ENCODE measurements at regions not wholly inside any gene's neighbourhood (a gene's known extent, or its start where the extent isn't known, plus 50 kb on each side); places are given as distances from the start of the nearest gene placed in this dataset.
"Not testable (repeated sequence)": the region's sequence is repeated elsewhere in the genome, so short reads cannot be mapped to it uniquely, and the experiment has no call there.

DNA sequence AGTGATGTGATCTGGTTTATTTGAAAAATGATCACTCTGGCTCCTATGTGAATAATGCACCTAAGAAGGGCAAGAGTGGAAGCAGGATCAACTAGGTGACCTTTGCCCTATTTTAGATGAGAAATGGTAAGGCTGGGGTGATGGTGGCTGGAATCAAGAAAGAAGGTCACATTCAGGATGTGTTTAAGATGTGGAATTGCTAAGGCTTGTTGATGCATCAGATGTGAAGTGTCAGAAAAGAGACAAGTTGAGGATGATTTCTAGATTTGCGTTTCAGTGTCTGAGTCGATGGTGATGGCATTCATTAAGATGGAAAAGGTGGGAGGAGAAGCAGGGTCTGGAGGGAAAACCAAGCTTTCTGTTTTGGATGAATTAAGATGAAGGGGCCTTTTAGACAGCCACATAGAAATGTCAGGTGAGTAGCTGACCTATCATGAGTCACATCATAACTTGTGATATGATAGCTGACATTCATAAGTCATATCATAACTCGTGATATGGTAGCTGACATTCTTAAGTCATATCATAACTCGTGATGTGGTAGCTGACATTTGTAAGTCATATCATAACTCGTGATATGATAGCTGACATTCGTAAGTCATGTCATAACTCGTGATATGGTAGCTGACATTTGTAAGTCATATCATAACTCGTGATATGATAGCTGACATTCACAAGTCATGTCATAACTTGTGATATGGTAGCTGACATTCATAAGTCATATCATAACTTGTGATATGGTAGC lies 101.2 kb upstream of the SEC11C start:
- in situ Hi-C loops (cut with HindIII; ENCODE audit: low pct_ligation_motif_present, low pct_unique_long_range_greater_than_20kb, low sequenced_read_pairs): no loop called here
- DNase-seq: no peak

DNA sequence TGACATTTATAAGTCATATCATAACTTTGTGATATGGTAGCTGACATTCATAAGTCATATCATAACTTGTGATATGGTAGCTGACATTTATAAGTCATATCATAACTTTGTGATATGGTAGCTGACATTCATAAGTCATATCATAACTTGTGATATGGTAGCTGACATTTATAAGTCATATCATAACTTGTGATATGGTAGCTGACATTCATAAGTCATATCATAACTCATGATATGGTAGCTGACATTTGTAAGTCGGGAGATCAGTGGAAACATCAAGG lies 100.7 kb upstream of the SEC11C start:
- DNase-seq; in situ Hi-C loops (cut with HindIII; ENCODE audit: low pct_ligation_motif_present, low pct_unique_long_range_greater_than_20kb, low sequenced_read_pairs): not testable (repeated sequence)

DNA sequence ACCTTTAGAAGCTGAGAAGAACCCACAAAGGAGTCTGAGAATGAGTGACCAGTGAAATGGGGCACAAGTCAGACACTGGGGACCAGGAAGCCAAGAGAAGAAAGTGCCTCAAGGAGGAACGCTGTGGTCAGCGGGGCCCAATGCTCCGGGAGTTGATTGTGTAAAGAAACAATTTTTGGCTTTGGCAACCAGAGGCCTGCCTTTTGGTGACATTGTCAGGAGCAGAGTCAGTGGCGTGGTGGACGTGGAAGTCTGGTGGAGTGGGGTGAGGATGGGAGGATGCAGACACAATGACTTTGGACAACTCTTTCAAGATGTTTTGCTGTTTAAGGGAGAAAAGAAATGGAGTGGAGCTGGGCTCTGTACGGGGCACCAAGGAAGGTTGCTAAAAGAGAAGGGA lies 100.2 kb upstream of the SEC11C start:
- in situ Hi-C loops (cut with HindIII; ENCODE audit: low pct_ligation_motif_present, low pct_unique_long_range_greater_than_20kb, low sequenced_read_pairs): no loop called here
- no peak for DNase-seq

DNA sequence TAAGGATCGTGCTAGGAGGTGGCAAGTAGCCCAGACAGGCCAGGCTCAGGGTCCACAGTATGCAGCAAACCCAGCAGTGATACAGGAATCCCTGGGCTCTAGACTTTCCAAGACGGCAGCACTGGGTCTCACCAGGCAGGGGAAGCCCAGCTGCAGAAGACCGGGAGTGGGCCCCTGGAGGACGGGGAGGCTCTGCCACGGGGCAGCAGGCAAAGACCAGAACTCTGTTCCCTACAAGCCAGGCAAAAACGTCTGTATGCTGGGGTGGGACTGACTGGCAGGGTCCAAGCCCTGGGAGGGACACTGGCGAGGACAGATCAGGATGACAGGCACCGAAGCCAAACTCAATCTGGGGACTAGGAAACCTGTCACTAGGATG lies 98.9 kb upstream of the SEC11C start:
- in situ Hi-C loops (cut with HindIII; ENCODE audit: low pct_ligation_motif_present, low pct_unique_long_range_greater_than_20kb, low sequenced_read_pairs): no loop called here
- no peak for DNase-seq

DNA sequence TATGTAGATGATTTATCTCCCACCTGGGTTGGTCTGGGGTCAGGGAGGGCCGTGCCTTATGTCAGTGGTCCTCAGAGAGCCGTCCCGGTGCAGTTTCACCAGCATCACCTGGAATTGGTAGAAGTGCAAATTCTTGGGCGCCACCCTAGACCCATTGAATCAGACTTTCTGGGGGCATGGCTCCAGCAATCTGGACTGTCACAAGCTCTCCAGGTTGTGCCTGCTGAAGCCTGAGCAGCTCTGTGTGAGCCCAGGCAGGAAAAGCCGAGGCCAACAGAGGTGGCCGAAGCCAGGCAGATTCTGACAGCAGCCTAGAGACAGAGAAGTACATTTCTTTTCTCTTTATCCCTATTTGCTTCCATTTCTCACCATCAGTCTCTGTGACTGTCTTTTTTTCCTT lies 98.4 kb upstream of the SEC11C start:
- DNase-seq: no peak
- in situ Hi-C loops (cut with HindIII; ENCODE audit: low pct_ligation_motif_present, low pct_unique_long_range_greater_than_20kb, low sequenced_read_pairs): no loop called here

DNA sequence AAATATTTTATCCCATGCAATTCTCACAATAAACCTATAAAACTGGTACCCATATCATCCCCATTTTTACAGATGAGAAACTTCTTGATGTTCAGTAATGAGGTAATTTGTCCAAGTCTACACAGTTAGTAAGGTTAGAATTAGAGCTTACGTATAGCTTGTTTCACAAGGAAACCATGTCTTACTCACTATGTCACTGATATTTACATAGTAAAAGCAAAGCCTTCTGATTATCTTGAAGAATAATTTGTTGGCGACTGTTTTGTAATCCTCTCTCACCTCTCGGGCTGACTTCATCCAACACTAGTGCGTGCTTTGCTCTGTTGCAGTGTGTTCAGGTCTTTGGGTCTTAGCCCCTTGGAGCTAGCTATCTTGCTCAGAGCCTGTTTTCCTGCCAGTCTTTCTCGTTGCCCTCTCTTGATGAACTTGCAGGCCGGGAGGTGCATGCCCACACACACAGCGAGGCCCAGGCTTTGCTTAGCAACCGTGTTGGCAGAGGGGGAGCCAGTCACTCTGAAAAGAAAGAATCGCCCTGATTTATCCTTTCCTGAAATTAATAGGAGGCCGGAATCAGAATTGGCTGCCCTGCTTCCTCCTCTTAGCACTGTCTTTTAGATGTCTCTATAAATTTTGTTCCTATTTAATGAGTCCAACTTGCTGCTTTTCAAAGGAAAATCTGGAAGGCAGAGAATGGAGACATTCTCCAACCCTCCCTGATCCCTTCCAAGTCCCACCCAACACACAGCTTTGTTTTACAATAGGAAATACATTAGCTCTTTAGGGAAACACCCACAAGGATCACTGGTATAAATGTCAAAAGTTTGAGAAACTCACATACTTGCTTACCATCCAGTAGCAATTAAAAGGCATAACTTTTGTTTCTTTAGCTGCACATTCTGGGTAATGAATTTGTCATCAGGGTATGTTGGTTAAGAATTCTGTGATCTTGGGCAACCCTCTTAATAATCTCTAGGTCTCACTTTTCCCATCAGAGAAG lies 97.6 kb upstream of the SEC11C start:
- in situ Hi-C loops (cut with HindIII; ENCODE audit: low pct_ligation_motif_present, low pct_unique_long_range_greater_than_20kb, low sequenced_read_pairs): no loop called here
- no peak for DNase-seq

DNA sequence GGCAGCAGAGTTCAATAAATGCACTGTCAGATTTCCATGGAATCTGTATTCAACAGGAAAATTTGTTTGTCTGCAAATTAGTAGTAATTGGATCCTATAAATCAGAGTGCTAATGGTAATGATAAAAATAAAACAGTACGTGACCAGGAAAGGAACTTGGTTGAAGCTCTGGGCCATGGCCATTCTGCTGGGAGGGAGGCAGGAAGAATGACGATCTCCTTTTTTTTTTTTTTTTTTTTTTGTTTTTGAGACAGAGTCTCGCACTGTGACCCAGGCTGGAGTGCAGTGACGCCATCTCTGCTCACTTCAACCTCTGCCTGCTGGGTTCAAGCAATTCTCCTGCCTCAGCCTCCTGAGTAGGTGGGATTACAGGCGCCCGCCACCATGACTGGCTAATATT lies 94.8 kb upstream of the SEC11C start:
- DNase-seq: no peak
- in situ Hi-C loops (cut with HindIII; ENCODE audit: low pct_ligation_motif_present, low pct_unique_long_range_greater_than_20kb, low sequenced_read_pairs): no loop called here

DNA sequence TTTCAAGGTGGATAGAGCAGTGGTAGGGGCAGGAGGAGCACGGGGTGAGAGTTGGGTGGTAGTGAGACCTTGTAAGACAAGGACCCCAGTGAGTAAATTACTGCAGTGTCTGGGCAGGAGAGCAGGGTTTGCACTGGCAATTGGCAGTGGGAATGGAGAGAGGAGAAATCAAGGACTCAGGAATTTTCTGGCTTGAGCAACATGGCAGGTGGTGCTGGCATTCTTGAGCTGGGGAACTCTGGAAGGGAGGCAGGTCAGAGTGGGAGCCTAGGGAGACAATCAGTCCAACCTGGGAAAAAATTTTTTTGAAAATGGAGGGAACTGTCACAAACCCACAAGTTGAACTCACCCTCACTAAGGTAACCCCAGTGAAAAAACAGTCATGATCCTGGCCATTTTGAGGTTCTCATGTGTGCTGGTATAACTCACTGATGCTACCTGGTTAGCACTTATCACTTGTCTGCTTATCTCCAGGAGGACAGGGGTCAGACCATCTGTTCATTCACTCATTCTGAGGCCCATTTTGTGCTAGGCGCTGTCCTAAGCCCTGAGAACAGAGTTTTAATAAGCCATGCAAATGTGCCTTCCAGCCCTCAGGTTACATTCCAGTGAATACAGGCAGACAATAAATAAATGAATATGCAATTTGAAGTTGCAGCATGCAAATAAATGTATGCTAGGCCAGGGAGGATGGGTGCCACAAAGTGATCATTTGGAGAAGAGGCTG lies 92.2 kb upstream of the SEC11C start:
- no peak for DNase-seq
- in situ Hi-C loops (cut with HindIII; ENCODE audit: low pct_ligation_motif_present, low pct_unique_long_range_greater_than_20kb, low sequenced_read_pairs): no loop called here

DNA sequence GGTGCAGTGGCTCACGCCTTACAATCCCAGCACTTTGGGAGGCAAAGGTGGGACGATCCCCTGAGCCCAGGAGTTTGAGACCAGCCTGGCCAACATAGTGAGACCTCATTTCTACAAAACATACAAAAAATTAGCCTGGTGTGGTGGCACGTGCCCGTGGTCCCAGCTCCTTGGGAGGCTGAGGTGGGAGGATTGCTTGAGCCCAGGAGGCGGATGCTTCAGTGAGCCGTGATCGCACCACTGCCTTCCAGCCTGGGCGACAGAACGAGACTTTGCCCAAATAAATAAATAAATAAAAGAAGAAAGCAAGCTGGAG lies 91.7 kb upstream of the SEC11C start:
- no peak for DNase-seq
- in situ Hi-C loops (cut with HindIII; ENCODE audit: low pct_ligation_motif_present, low pct_unique_long_range_greater_than_20kb, low sequenced_read_pairs): no loop called here

DNA sequence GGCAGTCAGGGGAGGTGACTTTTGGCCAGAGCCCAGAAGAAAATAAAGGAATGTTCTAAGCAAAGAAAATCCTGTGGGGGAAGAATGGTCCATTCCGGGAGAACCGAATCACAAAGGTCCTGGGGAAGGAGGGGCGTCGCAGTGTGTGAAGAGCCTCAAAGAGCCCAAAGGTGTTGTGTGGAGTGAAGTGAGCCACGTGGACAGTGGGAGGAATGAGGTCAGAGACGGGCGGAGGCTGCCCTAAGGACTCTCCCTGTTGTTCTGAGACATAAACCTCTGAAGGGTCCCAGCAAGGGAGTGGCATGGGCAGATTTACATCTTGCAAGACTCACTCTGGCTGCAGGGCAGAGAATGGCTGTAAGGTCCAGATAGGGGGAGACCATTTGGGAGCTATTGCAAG lies 91.3 kb upstream of the SEC11C start:
- DNase-seq: no peak

DNA sequence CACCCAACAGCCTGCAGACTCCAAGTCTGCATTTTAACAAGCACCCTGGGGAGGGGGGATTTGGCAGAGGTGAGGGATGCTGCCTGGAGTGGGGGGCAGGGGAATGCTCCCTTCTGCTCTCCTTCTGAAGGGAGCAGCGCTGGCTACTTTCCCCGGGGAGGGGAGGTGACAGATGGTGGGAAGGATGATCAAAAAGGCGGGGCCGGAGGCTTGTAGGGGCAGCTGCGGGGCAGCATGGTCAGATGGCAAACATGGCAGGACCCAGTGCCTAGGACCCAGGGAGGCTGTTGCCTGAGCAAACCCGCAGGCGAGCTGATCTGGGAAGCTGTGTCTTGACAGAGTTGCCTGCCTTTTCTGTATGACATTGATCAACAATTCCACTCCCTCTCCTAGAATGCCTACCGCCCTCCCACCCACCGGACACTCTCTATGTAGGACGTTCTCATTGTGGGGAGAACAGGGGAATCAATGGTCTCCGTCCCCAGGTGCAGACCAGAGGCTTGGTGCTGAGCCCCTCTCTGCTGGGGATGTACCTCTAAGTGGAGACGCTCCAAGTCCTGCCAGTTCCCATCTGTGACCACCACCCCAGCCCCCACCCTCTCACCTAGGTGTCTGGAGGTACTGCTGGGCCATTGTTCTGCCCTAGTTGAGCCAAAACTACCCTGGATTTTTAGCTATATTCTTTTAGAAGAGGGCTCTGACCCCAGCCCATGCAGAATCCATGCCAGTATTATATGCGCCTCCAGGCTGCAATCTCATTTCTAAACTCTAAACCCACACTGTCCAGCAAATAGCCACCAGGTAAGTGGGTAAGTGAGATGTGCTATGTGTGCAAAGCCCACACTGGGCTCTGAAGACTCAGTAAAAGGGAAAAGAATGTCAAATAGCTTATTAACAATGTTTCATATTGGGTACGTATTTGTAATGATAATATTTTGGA lies 89.7 kb upstream of the SEC11C start:
- no peak for DNase-seq

More for the DNA sequence above, 91.3 kb upstream of the SEC11C start:
- in situ Hi-C loops (cut with HindIII; ENCODE audit: low pct_ligation_motif_present, low pct_unique_long_range_greater_than_20kb, low sequenced_read_pairs): no loop called here

DNA sequence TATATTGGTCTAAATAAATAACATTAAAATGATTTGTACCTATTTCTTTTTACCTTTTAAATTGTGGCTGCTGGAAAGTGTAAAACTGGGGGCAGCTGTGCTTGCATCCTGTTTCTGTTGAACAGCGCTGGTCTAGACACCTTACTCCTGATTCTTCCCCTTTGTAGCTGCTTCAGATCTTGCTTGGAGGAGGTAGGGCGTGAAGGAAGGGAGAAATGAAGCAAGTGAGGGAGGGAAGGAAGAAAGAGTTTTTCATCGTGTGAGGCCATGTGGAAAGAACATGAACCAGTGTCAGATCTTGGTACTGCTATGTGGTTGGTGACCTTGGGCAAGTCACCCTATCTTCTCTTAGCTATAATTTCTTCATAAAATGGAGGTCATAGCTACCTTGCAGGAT lies 89.0 kb upstream of the SEC11C start:
- in situ Hi-C loops (cut with HindIII; ENCODE audit: low pct_ligation_motif_present, low pct_unique_long_range_greater_than_20kb, low sequenced_read_pairs): loop anchor here (25.0 kb wide), 1 partner anchor 263 kb away; no protein-coding TSS in a partner anchor
- no peak for DNase-seq

More for the DNA sequence above, 89.7 kb upstream of the SEC11C start:
- in situ Hi-C loops (cut with HindIII; ENCODE audit: low pct_ligation_motif_present, low pct_unique_long_range_greater_than_20kb, low sequenced_read_pairs): loop anchor here (25.0 kb wide), 1 partner anchor 263 kb away; no protein-coding TSS in a partner anchor

DNA sequence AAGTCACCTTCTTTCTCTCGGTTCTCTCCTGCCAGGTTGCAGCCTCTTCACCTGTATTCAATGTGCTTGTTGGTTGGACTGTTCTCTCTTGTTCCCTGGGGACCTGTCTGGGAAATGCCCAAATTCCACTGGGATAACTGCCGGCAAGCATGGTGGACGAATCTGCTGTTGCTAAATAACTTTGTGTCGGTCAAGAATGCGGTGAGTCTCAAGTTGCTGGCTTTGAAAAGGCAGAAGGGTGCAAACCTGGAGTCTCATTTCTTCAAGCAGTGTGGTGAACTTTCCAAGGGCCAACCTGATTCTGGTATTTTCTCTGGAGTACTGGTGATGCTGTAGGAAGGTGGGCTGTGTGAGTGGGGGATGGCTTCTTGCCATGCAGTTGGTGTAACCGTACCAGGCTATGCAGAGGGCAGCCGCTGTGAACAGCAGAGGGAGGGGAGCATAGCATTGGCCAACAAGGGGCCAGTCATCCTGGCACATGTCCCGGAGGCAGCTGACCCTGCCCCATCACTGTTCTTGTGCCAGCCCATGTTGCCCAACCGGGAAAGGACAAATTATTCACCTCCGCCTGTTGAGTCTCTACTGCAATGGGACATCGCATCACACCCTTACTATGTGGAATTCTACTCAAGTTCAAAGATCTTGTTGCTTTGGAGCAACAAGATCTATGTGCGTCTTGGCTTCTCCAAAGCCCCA lies 88.1 kb upstream of the SEC11C start:
- DNase-seq: no peak
- in situ Hi-C loops (cut with HindIII; ENCODE audit: low pct_ligation_motif_present, low pct_unique_long_range_greater_than_20kb, low sequenced_read_pairs): loop anchor here (25.0 kb wide), 1 partner anchor 264 kb away; no protein-coding TSS in a partner anchor

DNA sequence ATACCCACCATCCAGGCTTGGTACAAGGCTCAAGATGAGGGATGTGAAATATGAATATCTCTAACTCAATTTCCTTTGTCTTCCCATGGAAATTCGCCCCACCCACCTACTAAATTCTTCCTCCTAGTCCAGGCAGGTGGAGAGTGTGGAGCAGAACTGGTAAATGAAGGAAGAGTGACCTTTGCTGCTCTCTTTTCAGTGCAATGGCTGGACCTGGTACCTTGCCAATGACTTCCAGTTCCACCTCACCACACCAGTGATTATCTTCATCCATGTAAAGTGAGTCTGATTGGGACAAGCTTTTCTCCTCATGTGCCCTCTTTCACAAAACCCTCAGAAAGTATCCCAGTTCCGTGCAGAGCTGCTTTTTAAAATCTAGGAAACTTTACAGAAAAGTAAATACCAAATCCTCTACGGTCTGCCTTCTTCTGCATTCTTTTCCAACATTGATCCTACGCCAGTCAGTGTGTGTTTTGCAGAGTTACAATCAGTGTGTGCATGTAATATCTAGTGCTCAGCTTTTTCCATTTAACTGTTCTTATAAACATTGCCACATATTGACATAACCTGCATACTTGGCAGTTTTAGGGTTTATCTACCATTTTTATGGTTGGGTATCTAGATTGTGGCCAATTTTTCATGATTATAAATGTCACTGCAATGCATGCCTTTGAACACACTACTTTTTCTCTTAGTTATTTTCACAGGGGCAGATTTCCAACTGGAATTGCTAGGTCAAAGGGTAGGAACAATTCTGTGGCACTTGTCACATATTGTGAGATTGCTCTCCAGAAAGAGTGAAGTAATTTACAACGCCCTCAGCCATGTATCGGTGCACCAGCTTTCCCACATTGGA lies 86.5 kb upstream of the SEC11C start:
- DNase-seq: no peak
- in situ Hi-C loops (cut with HindIII; ENCODE audit: low pct_ligation_motif_present, low pct_unique_long_range_greater_than_20kb, low sequenced_read_pairs): loop anchor here (25.0 kb wide), 1 partner anchor 266 kb away; no protein-coding TSS in a partner anchor

DNA sequence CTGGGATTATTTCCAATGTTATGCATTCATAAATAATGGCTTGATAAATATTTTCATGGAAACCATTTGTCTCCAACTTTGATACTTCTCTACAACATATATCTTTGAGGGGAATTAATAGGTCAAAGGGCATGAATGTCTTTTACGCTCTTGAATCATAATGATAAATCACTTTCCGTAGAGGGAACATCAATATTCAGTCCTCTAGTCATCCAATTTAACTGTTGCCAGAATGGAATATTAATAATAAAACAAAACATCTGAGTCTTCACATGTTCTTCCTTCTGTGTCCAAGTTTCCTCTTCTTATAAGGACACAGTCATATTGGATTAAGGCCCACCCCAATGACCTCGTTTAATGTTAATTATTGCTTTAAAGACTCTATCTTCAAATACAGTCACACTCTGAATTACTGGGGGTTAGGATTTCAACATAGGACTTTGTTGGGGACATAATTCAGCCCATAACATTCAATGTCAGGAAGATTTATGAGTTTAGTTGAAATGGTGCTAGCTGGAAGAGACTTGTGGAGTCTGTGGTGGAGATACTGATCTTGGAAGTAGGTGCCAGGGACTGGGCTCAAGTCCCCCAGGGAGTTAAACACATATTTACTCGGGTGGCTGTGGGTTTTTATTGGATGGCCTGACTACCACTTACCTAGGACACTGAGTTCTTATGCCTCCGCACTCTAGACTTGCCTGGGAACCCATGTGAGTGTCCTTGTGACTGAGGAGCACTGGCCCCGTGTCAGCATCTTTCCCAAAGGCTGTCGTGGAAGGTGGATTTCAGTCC lies 85.0 kb upstream of the SEC11C start:
- DNase-seq: no peak
- in situ Hi-C loops (cut with HindIII; ENCODE audit: low pct_ligation_motif_present, low pct_unique_long_range_greater_than_20kb, low sequenced_read_pairs): loop anchor here (25.0 kb wide), 1 partner anchor 267 kb away; no protein-coding TSS in a partner anchor

Data from ACHN (cell line).